ENCODE measurements at regions not wholly inside any gene's neighbourhood (a gene's known extent, or its start where the extent isn't known, plus 50 kb on each side); places are given as distances from the start of the nearest gene placed in this dataset.

GRCh38 chr4:154686838-154687237 is 57.0 kb upstream of the LRAT start:
- H3K79me2 ChIP-seq (ENCODE audit: insufficient read depth, low read length) = no peaks in the 10 kb centered on the region
- no peaks in the 10 kb centered on the region for H3F3A ChIP-seq (ENCODE audit: insufficient read depth, low read length)
- no peak overlapping the region for H3K4me2 ChIP-seq (ENCODE audit: low read length)
- no peaks in the 10 kb centered on the region for H3K4me1 ChIP-seq (ENCODE audit: insufficient read depth, low read length, severe bottlenecking)
- H3K27ac ChIP-seq (ENCODE audit: low read depth, low read length, poor library complexity, severe bottlenecking) = no peak overlapping the region
- H3K36me3 ChIP-seq (ENCODE audit: insufficient read depth, low read length) = no peaks in the 10 kb centered on the region
- no peaks in the 10 kb centered on the region for H3K9me3 ChIP-seq (ENCODE audit: low read length)
- no peak overlapping the region for H3K9ac ChIP-seq (ENCODE audit: low read length)
- TF ChIP-seq, protein P1, sequence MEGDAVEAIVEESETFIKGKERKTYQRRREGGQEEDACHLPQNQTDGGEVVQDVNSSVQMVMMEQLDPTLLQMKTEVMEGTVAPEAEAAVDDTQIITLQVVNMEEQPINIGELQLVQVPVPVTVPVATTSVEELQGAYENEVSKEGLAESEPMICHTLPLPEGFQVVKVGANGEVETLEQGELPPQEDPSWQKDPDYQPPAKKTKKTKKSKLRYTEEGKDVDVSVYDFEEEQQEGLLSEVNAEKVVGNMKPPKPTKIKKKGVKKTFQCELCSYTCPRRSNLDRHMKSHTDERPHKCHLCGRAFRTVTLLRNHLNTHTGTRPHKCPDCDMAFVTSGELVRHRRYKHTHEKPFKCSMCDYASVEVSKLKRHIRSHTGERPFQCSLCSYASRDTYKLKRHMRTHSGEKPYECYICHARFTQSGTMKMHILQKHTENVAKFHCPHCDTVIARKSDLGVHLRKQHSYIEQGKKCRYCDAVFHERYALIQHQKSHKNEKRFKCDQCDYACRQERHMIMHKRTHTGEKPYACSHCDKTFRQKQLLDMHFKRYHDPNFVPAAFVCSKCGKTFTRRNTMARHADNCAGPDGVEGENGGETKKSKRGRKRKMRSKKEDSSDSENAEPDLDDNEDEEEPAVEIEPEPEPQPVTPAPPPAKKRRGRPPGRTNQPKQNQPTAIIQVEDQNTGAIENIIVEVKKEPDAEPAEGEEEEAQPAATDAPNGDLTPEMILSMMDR (IDR thresholded peaks at IDR 0.05; ENCODE audit: low read length) = peak; percentile 14; the same call in 1 of the 2 replicates
- TF ChIP-seq EZH2 (IDR thresholded peaks at IDR 0.05; ENCODE audit: borderline replicate concordance, low read length) = no peak
- no peak overlapping the region for H3K4me3 ChIP-seq (ENCODE audit: low read depth, low read length, poor library complexity, severe bottlenecking)
- no peaks in the 10 kb centered on the region for H3K9me2 ChIP-seq (ENCODE audit: low read depth, low read length)
- no peak overlapping the region for H2AFZ ChIP-seq (ENCODE audit: low read length)
- no peaks in the 10 kb centered on the region for H3K27me3 ChIP-seq (ENCODE audit: insufficient read depth, low read length)
- H4K20me1 ChIP-seq (ENCODE audit: insufficient read depth, low read length) = no peaks in the 10 kb centered on the region

- Histone ChIP-seq H3K79me2 (ENCODE audit: insufficient read depth, low read length) (no peaks in the 10 kb centered on the region), H3K9me2 (ENCODE audit: low read depth, low read length) (no peaks in the 10 kb centered on the region), H3K36me3 (ENCODE audit: insufficient read depth, low read length) (no peaks in the 10 kb centered on the region), H3K4me1 (ENCODE audit: insufficient read depth, low read length, severe bottlenecking) (no peaks in the 10 kb centered on the region), H3K9ac (ENCODE audit: low read length) (no peak overlapping the region), H3K4me3 (ENCODE audit: low read depth, low read length, poor library complexity, severe bottlenecking) (no peak overlapping the region), H3K9me3 (ENCODE audit: low read length) (no peaks in the 10 kb centered on the region), H3K27ac (ENCODE audit: low read depth, low read length, poor library complexity, severe bottlenecking) (no peak overlapping the region), H2AFZ (ENCODE audit: low read length) (no peak overlapping the region), H3K27me3 (ENCODE audit: insufficient read depth, low read length) (no peaks in the 10 kb centered on the region), H4K20me1 (ENCODE audit: insufficient read depth, low read length) (no peaks in the 10 kb centered on the region), H3F3A (ENCODE audit: insufficient read depth, low read length) (no peaks in the 10 kb centered on the region), H3K4me2 (ENCODE audit: low read length) (no peak overlapping the region)
- TF ChIP-seq, protein P1 (IDR thresholded peaks at IDR 0.05; ENCODE audit: low read length) = no peak
- no peak for TF ChIP-seq EZH2 (IDR thresholded peaks at IDR 0.05; ENCODE audit: borderline replicate concordance, low read length)
These were observed 56.0 kb upstream of the LRAT start for GRCh38 chr4:154687840-154688239.

DNA sequence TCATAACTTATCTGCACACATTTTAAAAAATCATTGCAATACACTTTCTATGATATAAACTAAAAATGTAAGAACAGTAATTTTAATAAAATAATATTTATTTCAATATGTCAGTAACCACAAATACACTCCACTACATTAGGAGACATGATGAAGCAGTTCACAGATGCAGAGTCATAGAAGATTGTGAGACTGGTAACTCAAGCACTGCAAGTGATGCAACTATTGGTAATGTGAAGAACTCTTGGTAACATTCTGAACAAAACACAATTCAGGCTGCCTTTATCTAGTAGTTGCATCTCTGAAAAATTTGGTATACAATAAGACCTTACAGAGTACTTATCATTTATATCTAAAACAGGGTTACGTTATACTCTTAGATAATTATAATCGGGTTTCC is 52.6 kb upstream of the LRAT start:
- H2AFZ ChIP-seq (ENCODE audit: low read length) = no peak overlapping the region
- no peak overlapping the region for H3K4me2 ChIP-seq (ENCODE audit: low read length)
- H3K9me2 ChIP-seq (ENCODE audit: low read depth, low read length) = no peaks in the 10 kb centered on the region
- H3F3A ChIP-seq (ENCODE audit: insufficient read depth, low read length) = no peaks in the 10 kb centered on the region
- H3K9me3 ChIP-seq (ENCODE audit: low read length) = no peaks in the 10 kb centered on the region
- no peaks in the 10 kb centered on the region for H3K36me3 ChIP-seq (ENCODE audit: insufficient read depth, low read length)
- H4K20me1 ChIP-seq (ENCODE audit: insufficient read depth, low read length) = no peaks in the 10 kb centered on the region
- no peaks in the 10 kb centered on the region for H3K79me2 ChIP-seq (ENCODE audit: insufficient read depth, low read length)
- no peak overlapping the region for H3K4me3 ChIP-seq (ENCODE audit: low read depth, low read length, poor library complexity, severe bottlenecking)
- TF ChIP-seq EZH2 (IDR thresholded peaks at IDR 0.05; ENCODE audit: borderline replicate concordance, low read length) = no peak
- no peaks in the 10 kb centered on the region for H3K27me3 ChIP-seq (ENCODE audit: insufficient read depth, low read length)
- no peak overlapping the region for H3K9ac ChIP-seq (ENCODE audit: low read length)
- no peak overlapping the region for H3K27ac ChIP-seq (ENCODE audit: low read depth, low read length, poor library complexity, severe bottlenecking)
- H3K4me1 ChIP-seq (ENCODE audit: insufficient read depth, low read length, severe bottlenecking) = no peaks in the 10 kb centered on the region

GRCh38 chr4:154692304-154692818 is 51.4 kb upstream of the LRAT start:
- H3K9me2 ChIP-seq (ENCODE audit: low read depth, low read length) = no peaks in the 10 kb centered on the region
- no peaks in the 10 kb centered on the region for H3F3A ChIP-seq (ENCODE audit: insufficient read depth, low read length)
- H3K9ac ChIP-seq (ENCODE audit: low read length) = no peak overlapping the region
- no peaks in the 10 kb centered on the region for H3K9me3 ChIP-seq (ENCODE audit: low read length)
- no peak overlapping the region for H2AFZ ChIP-seq (ENCODE audit: low read length)
- H3K27me3 ChIP-seq (ENCODE audit: insufficient read depth, low read length) = no peaks in the 10 kb centered on the region
- H3K36me3 ChIP-seq (ENCODE audit: insufficient read depth, low read length) = no peaks in the 10 kb centered on the region
- no peaks in the 10 kb centered on the region for H3K79me2 ChIP-seq (ENCODE audit: insufficient read depth, low read length)
- H4K20me1 ChIP-seq (ENCODE audit: insufficient read depth, low read length) = no peaks in the 10 kb centered on the region
- no peak overlapping the region for H3K27ac ChIP-seq (ENCODE audit: low read depth, low read length, poor library complexity, severe bottlenecking)
- H3K4me2 ChIP-seq (ENCODE audit: low read length) = no peak overlapping the region
- H3K4me1 ChIP-seq (ENCODE audit: insufficient read depth, low read length, severe bottlenecking) = no peaks in the 10 kb centered on the region
- TF ChIP-seq, protein P1 (IDR thresholded peaks at IDR 0.05; ENCODE audit: low read length) = no peak
- no peak for TF ChIP-seq EZH2 (IDR thresholded peaks at IDR 0.05; ENCODE audit: borderline replicate concordance, low read length)
- no peak overlapping the region for H3K4me3 ChIP-seq (ENCODE audit: low read depth, low read length, poor library complexity, severe bottlenecking)
